T follicular helper cell (primary cell): ENCODE measurements at regions not wholly inside any gene's neighbourhood (a gene's known extent, or its start where the extent isn't known, plus 50 kb on each side); places are given as distances from the start of the nearest gene placed in this dataset.

Source experiments
- DNase-seq: peaks from one replicate; pipeline ENCODE4 v3.0.0-alpha.2; 2020; ENCODE audit warnings: low read depth

DNA sequence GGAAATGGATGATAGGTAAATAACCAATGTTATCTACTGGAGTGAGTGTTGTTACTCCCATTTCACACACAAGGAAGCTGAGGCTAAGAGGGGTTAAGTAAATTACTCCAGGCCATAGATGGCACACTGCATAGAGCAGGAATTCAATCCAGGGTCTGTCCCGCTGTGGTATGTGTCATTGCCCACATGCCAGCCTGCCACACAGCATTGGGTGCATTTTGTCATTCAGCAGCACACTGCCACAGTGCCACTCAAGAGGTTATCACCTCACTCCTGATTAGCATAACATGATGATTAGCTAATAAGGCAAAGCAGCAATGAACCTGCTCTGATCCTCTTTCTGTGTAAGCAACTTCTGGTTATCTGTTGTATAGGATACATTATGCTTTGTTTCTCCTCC is 157.4 kb upstream of the CTNNB1 start:
- no peak for DNase-seq

DNA sequence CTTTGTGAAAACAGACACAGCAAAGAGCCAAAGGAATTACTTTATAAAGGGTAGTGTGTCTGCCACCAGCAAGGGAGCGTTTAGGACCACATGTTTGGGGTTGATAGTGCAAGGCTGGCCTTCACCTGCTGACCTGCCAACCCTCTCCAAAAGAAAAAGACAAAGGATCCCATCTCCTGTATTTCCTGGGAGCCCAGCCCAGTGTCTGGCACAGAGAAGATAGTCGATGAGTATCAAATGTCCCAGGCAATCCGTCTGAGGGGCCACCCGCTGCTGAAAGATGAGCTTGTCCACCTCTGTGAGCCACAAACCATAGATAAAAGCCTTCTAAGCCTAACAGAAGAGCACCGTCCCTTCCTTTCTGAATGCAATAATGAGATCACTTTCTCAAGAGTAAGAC is 154.8 kb upstream of the CTNNB1 start:
- no peak for DNase-seq

DNA sequence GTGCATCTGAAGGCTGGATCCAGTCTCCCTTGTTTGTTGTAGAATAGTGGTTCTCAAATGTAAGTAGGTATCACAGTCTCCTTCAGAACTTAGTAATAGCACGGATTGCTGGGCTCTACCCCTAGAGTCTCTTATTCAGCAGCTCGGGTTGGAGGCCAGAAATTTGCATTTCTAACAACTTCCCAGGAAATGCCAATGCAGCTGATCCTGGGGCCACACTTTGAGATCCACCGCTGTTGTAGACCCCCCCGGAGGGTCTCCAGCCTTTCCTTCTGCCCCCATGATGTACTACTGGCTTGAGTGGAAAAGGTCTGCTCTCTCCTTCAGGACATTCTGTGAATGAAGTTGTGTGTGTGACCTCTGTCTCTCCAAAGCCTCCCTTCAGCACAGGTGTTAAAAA is 153.8 kb upstream of the CTNNB1 start:
- DNase-seq = no peak

DNA sequence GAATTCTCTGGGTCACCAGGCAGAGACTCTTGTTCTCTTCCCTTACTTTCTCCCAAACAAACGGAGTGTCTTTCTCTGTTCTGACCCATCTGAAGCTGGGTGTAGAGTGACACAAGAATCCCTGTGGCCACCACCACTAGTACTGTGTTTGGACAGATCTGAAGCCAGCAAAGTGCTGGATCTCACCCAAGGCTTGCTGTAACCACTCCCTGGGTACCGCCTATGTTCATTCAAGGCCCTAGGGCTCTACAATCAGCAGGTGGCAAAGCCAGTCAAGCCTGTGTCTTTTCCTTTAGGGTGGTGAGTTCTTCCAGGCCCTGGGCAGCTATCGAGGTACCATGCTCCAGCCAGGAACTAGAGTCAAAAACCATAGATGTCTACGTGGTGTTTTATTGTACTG is 149.2 kb upstream of the CTNNB1 start:
- no peak for DNase-seq

DNA sequence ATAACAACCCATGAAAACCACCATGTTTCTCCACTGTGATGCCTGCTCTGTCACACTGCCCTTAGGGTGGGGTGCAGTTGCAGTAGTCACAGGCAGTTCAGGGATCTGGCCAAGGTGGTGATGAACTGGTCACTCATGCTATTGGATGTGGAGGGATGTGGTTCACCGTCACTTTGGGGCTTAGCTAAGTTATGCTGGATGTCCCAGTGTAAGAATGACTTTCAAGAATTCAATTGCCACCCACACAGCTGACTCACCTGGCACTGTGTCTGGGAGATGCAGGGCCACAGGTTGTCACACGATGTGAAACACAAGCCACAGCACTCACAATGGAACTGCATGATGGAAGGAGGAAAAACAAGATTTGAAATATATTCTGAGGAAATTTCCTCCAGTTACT is 146.1 kb upstream of the CTNNB1 start:
- DNase-seq = no peak

DNA sequence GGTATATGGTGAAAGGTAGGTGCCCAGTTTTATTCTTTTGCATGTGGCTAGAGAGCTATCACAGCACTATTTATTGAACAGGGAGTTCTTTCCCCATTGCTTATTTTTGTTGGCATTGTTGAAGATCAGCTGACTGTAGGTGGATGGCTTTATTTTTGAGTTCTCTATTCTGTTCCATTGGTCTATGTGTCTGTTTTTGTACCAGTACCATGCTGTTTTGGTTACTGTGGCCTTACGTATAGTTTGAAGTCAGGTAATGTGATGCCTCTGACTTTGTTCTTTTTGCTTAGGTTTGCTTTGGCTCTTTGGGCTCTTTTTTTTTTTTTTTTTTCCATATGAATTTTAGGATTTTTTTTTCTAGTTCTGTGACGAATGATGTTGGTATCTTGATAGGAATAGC is 139.2 kb upstream of the CTNNB1 start:
- no peak for DNase-seq

DNA sequence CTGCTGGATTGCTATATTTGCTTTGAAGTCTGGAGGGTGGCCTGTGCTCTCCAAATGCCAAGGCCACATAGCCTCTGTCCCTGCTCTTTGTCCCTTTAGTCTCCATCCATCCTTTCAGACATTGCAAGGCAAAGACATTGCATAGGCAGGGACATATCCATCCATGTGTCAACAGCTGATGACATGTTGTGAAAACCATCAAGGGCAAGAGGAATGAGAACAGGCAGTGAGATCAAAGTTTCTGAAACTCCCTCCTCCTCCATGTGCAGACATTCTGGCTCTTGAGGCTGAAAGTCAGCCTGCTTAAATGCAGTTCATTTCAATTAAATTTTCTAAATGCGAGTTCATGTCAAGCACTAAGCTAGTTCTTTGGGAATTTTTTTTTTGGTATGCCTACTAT is 135.2 kb upstream of the CTNNB1 start:
- no peak for DNase-seq

DNA sequence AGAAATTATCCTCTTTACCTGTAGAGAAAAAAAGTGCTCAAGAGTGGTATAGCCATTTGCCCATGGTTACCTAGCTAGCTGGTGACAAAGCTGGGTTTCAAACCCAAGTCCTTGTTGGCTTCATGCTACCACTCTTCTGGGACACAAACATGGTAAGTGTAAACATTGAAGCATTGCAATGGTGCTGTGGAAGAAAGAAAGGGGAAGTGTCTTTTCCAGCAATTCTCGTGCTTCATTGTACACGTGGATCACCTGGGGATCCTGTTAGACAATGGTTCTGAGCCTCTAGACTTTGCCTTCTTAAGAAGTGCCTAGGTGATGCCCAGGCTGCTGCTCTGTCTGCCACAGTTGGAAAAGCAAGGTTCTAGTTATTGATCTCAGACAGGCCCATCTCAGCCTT is 134.8 kb upstream of the CTNNB1 start:
- DNase-seq = no peak

DNA sequence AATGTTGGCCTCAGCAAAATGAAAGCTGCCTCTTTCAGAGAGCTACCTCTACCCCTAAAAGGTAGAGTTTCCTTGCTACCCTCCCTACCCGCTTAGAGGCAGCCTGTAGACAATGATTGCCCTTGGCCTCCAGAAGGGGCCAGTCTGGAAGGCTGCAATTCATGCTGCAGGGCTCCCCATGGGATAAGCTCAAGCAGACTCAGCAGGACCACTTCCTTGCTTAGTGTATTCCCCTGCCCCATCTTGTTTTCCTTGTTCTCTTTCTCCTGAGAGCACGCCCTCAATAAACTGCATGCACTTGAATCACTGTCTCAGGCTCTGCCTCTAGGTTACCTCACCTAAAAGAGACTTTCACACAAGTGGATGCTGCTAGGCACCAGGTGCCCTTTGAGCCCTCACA is 134.0 kb upstream of the CTNNB1 start:
- DNase-seq = no peak

DNA sequence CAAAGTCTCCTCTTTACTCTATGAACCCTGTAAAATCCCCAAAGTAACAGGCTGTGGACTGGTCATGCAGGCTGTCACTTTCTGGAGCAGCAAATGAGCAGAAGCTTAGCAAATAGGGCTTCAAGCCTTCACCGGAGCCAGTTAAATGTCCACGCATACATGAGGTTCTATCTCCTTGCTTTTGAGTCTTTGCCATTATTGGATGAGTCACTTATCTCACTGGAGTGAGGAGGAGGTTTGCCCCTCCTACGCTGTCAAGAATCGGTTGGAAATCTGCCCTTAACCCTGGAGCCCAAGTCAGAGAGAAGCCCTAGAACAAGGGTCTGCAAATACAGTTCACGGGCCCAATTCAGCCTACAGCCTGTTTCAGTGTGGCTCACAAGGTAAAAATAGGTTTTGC is 126.1 kb upstream of the CTNNB1 start:
- no peak for DNase-seq

DNA sequence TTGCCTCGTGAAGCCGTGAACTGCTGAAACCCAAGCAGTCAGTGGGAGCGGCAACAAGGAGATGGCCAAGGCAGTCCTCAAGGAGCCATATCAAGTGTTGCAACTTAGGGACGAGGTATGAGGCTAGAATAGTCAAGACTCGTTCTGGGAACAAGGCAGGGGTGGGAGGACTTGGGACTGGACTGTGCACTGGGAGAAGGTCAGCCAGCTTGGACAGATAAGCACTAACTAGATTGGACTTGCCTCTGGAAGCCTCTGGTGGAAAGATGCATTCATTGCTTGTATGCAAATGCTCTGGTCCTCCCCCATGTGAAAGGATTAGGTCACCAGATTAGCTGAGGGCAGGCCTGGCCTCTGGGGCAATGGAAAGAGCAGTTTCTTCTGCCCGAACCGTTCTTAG is 123.3 kb upstream of the CTNNB1 start:
- DNase-seq = no peak

DNA sequence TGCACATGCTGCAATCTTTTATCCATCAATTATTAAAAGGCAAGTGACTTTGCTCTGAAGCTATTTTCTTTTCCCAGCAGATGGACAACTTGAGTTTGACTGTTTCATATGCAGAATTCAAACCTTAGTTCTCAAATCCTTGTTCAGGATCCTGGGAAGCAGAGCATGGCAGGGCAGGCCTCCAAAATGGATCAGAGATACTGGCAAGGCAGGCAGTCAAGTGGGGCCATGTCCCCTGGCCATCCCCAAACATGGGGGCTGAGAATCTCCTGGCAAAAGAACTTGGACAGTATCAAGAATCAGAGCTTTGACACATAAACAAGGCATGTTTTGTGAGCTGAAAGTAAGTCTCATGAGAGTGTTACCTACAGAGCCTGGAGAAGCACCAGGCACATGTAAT is 122.9 kb upstream of the CTNNB1 start:
- DNase-seq = no peak

DNA sequence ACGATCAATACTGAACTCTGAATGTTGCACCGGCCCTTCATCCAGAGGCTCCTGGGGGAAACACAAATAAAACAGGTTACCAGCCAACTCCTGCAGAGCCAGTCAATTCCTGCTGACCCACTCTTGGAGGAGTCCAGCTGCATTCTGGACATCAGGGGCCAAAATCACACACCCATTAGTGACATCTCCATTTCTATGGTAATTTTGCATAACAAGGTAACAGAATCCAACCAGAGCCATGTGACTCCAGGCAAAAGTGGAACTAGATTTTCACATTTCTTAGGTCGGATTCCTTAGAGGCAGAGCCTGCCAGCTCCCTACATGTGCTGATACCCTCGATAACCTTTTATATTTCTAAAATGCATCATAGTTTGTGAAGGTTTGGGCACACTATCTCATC is 119.2 kb upstream of the CTNNB1 start:
- no peak for DNase-seq

DNA sequence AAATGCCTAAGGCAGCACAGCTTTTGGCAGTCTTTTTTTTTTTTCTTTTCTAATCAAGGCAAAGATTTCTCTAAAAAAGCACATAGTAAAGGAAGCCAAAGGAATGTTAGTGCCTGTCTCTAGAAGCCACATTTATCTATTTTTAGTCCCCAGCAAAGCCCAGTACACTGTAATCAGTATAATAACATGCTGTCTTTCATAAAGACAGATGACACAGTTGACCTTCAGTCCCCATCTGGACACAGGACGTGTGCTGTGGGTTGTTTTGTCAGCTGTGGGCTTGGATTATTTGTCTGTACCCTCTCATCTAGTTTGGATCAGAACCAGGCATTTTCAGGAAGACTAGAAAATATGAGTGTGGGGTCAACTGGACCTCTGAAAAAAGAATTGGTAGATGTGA is 110.4 kb upstream of the CTNNB1 start:
- no peak for DNase-seq

DNA sequence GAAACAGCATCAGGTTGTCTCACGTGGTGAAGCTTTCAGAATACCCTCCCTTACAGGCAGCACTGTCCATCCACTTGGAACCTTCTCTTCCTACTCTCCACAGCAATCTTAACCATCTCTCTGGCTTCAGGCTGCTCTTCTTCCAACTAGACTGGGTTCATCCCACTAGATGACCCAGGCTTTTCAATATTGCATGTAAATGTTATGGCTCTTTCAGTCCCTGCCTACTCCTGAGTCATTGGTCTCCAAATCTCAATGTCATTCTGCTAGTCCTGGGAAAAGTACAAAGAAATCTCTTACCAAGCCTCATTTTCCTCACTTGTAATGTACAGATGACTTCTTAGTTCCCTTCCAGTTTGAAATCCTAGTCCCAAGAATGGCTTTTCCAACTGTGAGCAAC is 109.7 kb upstream of the CTNNB1 start:
- no peak for DNase-seq

DNA sequence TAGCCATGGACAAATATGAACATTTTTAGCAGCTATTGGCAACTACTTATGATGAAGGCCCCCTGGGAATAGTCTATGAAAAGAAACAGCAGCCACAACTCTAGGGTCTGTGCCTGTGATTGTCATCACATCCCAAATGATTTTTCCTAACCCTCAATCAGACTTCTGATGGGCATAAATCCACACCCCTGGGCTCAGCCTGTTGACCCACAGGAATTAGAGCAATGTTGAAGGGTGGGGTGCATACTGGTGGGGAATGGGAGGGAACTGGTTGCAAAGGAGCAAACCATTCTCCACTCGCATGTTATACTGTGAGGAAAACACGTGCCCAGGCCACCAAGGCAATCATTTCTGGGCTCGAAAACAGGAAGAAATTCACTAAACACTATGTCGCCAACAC is 106.5 kb upstream of the CTNNB1 start:
- DNase-seq = no peak

DNA sequence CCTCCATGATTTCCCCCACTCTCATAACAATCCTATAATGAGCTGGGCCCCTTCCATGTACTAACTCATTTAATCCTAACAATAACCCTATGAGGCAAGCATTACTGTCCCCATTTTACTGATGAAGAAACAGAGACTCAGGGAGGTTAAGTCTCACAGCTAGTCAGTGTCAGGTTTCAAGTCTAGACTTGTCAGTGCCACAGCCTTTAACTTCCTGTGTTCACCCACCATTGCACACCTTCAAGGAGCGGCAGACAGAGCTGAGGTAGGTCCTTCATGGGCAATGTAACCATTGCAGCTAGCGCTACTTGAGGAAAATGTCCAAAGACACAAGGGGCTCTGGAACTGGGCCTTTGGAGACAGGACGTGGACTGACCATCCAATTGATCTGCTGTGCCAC is 105.8 kb upstream of the CTNNB1 start:
- DNase-seq = no peak

DNA sequence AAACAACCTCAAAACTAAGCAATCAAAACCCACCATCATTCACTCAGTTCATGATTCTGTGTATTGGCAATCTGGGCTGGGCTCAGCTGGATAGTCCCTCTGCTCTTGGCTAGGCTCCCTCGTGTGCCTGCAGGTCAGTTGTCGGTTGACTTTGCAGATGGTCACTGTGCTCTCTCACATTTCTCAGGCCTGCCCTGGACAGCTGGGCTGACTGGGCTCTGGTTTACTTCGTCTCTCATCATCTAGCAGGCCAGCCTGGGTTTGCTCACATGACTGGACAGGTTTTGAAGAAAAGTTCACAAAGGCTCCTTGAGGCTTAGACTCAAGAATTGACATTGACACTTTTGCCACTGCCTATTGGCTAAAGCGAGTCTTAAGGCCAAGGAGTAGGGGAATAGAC is 105.0 kb upstream of the CTNNB1 start:
- no peak for DNase-seq

DNA sequence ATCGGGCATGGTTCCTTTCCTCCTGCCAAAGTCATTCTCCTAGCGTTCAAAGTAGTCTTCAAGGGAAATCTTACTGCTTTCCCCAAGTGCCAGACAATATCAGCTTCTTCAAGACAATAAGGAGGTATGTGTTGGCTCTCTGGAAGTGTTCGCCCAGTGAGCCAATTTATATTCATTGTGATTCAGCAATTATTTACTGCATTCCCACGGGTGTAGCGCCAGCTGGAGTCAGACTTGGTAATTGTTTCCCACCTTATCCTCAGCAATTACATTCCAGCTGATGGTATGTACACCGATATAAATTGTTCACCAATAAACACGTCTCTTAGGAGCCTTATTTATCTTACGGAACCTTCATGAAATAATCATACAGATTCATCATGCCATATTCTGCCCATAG is 103.6 kb upstream of the CTNNB1 start:
- no peak for DNase-seq

DNA sequence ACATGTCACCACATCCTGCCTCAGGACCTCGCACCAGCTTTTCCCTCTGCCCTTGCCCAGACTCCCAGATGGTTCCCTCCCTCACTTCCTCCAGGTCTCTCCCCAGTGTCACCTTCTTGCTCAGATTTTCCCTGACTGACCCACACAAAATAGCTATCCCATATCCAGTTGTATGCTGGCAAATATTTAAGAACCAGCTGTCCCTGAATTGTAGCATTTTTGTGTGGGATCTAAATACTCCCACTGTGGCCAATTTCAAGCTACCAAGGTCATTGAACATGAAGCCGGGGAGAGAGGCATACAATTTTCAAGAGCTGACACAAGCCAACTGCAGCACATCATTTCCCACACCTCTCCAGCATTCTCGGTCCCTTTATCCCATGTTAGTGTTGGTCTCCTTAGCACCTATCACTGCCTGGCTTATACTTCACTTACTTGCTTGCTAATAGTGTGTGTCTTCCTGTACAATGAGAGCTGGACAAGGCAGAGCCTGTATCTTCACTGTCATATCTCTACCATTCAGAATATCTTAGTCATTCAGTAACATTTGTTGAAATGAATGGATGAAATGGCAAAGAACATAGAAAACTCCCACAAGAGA is 101.3 kb upstream of the CTNNB1 start:
- DNase-seq = no peak

DNA sequence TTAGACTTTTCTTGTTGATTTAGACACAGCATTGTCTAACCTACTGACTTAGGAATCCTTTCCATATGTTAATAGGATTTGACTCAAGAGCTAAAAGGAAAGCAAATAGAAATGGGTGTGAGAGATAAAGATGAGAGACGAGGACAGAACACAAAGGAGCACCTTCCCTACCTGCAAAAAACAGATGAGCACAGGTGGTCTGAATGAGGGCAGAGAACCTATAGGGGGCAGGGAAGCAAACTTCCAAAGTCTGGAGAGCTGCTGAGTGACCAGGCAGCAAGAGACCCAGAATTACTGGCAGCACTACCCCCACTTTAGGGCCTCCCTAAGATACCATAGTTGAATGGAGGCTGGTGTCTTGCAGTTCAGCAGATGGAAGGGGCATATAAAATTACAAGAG is 98.1 kb upstream of the CTNNB1 start:
- no peak for DNase-seq

DNA sequence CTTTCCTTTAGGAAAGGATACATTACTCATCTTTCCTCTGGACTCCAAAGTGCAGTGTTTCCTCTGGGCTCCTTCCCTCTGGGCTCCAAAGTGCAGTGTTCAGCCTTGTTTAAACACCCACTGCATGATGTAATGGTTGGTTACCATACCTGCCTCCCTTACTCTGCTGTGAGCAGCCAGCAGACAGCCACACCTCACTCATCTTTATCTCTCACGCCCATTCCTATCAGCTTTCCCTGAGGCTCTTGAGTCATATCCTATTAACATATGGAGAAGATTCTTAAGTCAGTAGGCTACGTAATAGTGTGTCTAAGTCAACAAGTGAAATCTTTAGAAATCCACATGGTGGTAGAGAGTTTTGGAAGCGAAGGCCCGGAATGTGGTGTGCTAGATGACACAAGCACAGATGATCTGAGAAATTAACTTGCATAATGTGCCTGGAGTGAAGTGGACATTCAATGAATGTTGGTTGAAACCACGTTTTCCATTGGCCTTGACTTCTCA is 97.2 kb upstream of the CTNNB1 start:
- no peak for DNase-seq

DNA sequence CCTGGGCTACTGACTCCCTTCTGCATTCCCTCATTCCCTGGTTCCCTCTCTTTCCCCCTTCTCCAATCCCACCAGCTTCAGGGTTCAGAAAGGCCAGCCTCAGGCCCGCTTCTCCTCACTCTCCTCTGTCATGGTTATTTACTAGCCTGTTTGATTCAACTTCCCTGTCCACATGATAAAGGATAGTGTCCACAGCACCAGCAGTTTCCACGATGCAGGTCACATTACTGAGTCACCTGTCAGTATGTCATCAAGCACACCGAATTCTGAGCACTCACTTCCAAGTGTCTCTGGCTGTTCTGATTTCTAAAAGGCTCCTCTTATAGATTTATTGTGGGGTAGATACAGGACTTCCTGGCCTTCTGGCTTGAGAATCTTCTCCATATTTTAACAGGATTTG is 96.6 kb upstream of the CTNNB1 start:
- DNase-seq = no peak

DNA sequence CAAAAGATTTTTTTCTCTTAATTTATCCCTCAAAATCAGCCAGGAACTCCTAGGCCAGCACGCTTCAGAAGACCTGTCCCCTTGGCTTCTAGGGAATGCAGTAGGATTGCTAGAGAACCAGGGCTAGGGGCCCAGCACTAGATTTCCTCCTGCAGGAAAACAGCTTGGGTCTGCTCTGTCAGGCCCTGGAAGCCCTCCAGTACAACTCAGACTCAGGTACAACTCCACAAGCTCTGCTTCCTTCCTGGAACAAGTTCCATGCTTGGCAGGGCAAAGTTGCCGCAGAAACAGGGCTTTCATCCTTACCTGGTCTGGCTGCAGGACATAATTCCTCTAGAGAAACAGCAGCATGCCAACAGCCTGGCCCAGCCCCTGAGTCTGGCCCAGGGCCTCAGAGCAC is 96.1 kb upstream of the CTNNB1 start:
- no peak for DNase-seq

DNA sequence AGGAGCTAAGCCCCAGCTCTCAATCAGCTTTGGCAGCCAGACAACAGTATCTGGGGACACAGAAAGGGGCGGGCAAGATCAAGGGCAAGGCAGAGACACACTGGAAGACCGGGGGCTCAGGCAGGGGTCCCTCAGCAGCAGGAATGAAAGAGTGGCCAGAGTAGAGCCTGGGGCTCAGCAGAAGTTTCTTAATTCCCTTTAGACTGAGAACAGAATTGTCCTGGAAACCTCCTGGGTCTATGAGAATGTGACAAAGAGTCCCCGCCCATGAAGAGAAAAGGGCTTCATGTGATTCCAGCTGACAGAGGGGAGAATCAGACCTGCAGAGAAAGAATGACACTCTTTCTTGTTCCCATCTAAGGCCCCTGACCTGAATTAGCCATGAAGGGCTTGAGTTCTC is 95.2 kb upstream of the CTNNB1 start:
- DNase-seq = no peak
